Testis (tissue), 2 donors: ENCODE measurements at regions not wholly inside any gene's neighbourhood (a gene's known extent, or its start where the extent isn't known, plus 50 kb on each side); places are given as distances from the start of the nearest gene placed in this dataset.

Experiments used
- POLR2A ChIP-seq: fragments of 450-650 bp; IDR thresholded peaks from one replicate; pipeline ENCODE4 v1.6.1; 2017; ENCODE audit warnings: antibody characterized with exemption, mild to moderate bottlenecking, moderate library complexity
- TF ChIP-seq, protein P1 (sequence below), 3 experiments: fragments of 450-650 bp in 2 of 3; fragments of 200-600 bp in 1 of 3; sonication (generic) in 1 of 3; IDR thresholded peaks; one replicate each; pipeline ENCODE4 v1.5.1; 2016 to 2019; ENCODE audit warnings: antibody characterized with exemption in 3 of 3, mild to moderate bottlenecking in 2 of 3, moderate library complexity in 1 of 3

GRCh38 chr14:34120185-34120977 is 169.5 kb upstream of the EGLN3 start:
- TF ChIP-seq, protein P1, sequence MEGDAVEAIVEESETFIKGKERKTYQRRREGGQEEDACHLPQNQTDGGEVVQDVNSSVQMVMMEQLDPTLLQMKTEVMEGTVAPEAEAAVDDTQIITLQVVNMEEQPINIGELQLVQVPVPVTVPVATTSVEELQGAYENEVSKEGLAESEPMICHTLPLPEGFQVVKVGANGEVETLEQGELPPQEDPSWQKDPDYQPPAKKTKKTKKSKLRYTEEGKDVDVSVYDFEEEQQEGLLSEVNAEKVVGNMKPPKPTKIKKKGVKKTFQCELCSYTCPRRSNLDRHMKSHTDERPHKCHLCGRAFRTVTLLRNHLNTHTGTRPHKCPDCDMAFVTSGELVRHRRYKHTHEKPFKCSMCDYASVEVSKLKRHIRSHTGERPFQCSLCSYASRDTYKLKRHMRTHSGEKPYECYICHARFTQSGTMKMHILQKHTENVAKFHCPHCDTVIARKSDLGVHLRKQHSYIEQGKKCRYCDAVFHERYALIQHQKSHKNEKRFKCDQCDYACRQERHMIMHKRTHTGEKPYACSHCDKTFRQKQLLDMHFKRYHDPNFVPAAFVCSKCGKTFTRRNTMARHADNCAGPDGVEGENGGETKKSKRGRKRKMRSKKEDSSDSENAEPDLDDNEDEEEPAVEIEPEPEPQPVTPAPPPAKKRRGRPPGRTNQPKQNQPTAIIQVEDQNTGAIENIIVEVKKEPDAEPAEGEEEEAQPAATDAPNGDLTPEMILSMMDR (IDR thresholded peaks at IDR 0.05) = no peak
- TF ChIP-seq POLR2A = no peak
